ENCODE measurements at regions not wholly inside any gene's neighbourhood (a gene's known extent, or its start where the extent isn't known, plus 50 kb on each side); places are given as distances from the start of the nearest gene placed in this dataset.

DNA sequence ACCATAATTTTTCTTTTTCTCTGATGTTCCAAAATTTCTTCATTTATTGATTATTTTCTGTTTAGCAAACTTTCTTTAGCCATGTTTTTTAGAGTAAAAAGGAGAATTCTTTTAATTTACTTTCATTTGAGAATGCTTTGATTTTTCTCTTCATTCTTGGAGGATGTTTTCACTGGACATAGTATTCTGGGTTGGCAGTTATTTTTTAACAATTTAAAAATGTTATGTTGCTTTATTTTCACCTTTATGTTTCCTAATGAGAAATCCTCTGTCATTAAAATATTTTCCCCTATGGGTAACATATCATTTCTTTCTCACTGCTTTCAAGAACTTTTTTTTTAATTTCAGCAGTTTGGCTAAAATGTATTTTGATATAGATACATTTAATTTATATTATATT, 631.4 kb upstream of the CDH2 start:
- peaks cover 6% of the 10 kb centered on the region for H3K4me1 ChIP-seq (ENCODE audit: low read depth)
- no peaks in the 10 kb centered on the region for H3K9me3 ChIP-seq (ENCODE audit: low read depth)
- no peak for DNase-seq (ENCODE audit: low read depth in 1 of 2, low spot score in 1 of 2)
- no peaks in the 10 kb centered on the region for H3K27me3 ChIP-seq
- H3K27ac ChIP-seq: no peak overlapping the region
- H3K4me3 ChIP-seq: no peak overlapping the region
- no peaks in the 10 kb centered on the region for H3K36me3 ChIP-seq
- TF ChIP-seq, protein P1, sequence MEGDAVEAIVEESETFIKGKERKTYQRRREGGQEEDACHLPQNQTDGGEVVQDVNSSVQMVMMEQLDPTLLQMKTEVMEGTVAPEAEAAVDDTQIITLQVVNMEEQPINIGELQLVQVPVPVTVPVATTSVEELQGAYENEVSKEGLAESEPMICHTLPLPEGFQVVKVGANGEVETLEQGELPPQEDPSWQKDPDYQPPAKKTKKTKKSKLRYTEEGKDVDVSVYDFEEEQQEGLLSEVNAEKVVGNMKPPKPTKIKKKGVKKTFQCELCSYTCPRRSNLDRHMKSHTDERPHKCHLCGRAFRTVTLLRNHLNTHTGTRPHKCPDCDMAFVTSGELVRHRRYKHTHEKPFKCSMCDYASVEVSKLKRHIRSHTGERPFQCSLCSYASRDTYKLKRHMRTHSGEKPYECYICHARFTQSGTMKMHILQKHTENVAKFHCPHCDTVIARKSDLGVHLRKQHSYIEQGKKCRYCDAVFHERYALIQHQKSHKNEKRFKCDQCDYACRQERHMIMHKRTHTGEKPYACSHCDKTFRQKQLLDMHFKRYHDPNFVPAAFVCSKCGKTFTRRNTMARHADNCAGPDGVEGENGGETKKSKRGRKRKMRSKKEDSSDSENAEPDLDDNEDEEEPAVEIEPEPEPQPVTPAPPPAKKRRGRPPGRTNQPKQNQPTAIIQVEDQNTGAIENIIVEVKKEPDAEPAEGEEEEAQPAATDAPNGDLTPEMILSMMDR (IDR thresholded peaks at IDR 0.05; ENCODE audit: low read depth, low read length): no peak

DNA sequence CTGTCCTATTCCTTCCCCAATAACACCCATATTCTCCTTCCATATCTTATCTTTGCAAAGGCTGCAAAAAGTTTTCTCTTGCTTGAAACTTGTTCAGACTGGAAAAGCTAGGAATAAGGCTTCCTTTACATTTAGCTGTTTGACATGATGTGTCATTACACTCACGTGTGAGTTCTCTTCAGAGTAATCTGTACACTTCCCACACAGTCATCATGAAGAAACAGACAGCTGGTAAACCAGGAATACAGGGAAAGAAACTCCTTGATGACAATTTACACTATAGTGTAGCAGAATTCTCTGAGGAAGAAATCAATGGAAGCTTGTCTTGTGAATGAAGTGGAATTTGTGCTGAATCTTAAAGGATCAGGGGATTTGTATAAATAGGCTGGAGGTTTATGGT, 628.6 kb upstream of the CDH2 start:
- Histone ChIP-seq H3K36me3 (no peaks in the 10 kb centered on the region), H3K4me1 (ENCODE audit: low read depth) (peaks cover 6% of the 10 kb centered on the region), H3K4me3 (no peak overlapping the region), H3K9me3 (ENCODE audit: low read depth) (no peaks in the 10 kb centered on the region), H3K27ac (no peak overlapping the region), H3K27me3 (no peaks in the 10 kb centered on the region)
- TF ChIP-seq, protein P1 (IDR thresholded peaks at IDR 0.05; ENCODE audit: low read depth, low read length): no peak
- no peak for DNase-seq (ENCODE audit: low read depth in 1 of 2, low spot score in 1 of 2)

DNA sequence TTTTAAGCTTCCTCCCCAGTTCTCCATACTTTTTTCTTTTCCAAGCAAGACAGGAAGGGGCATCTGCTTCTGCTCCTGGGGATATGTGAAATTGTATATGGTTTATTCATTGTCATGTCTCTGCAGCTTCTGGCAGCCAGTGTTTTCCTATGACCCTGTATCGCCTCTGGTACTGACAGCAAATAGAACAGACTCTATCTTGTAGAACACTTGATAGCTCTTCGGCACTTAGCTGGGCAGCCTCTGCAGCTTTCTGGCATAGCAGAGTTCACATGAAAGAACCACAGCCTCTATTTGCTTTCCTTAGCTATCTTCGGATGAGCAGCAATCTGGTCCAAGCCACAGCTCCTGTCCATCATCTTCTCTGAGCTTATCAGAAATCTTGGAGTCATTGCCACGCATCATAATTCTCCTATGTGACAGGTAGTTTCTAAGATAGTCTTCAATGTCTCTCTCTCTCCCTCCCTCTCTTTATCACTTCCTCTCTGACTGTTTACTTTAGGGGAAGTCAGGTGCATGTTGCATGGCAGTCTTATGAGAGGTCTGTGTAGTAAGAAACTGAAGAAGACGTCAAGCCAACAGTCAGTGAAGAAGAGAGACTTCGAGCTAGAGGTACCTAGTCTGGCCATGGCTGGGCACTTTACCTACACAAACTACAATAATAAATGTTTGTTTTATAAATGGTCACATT, 627.7 kb upstream of the CDH2 start:
- H3K4me1 ChIP-seq (ENCODE audit: low read depth): peaks cover 6% of the 10 kb centered on the region
- no peak overlapping the region for H3K27ac ChIP-seq
- TF ChIP-seq, protein P1 (IDR thresholded peaks at IDR 0.05; ENCODE audit: low read depth, low read length): no peak
- H3K27me3 ChIP-seq: no peaks in the 10 kb centered on the region
- no peaks in the 10 kb centered on the region for H3K9me3 ChIP-seq (ENCODE audit: low read depth)
- H3K4me3 ChIP-seq: no peak overlapping the region
- no peaks in the 10 kb centered on the region for H3K36me3 ChIP-seq
- peak in 1 of 2 donors; percentile 28 for DNase-seq (ENCODE audit: low read depth in 1 of 2, low spot score in 1 of 2)

DNA sequence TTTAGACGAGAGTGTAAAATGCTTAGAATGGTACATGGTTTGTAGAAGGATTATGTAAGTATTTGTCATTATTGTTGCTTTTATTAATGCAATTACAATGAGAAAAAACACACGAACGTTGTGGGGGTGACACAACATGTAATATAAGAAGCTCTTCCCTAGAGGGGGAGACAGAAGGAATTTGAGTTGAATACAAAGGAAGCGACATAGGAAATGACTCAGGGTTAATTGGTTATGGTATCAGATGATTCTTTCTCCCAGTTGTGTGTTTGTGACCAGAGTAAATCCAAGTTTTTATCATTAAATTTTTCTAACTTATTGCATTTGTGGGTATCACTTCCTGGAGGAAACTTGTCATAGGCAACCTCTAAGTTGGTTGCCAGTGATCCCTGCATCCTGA, 625.6 kb upstream of the CDH2 start:
- peak in 1 of 2 donors; percentile 59 for DNase-seq (ENCODE audit: low read depth in 1 of 2, low spot score in 1 of 2)
- no peak overlapping the region for H3K27ac ChIP-seq

DNA sequence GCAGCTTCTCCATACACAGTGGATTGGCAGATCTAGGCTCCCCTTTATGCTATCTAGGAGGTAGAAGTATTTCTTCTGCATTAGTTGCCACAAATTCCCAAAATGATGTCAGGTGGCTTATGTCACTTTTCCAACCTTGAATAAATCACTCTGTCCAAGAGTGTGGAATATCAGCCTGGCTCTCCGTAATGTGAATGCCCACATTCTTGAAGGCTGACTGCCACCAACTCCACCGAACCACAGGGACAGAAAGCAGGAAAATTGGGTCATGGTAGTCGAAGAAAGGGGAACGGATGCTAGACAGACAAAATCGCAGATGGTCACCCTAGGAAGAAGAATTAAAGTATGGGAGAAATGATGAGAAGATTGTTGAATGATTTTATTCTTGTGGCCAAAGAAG, 624.9 kb upstream of the CDH2 start:
- no peak overlapping the region for H3K4me3 ChIP-seq
- no peak for DNase-seq (ENCODE audit: low read depth in 1 of 2, low spot score in 1 of 2)
- no peak overlapping the region for H3K27ac ChIP-seq
- no peaks in the 10 kb centered on the region for H3K36me3 ChIP-seq
- TF ChIP-seq, protein P1 (IDR thresholded peaks at IDR 0.05; ENCODE audit: low read depth, low read length): no peak
- peaks cover 6% of the 10 kb centered on the region for H3K4me1 ChIP-seq (ENCODE audit: low read depth)
- H3K9me3 ChIP-seq (ENCODE audit: low read depth): no peaks in the 10 kb centered on the region
- H3K27me3 ChIP-seq: no peaks in the 10 kb centered on the region

More for the DNA sequence above, 625.6 kb upstream of the CDH2 start:
- H3K9me3 ChIP-seq (ENCODE audit: low read depth): no peaks in the 10 kb centered on the region
- H3K4me1 ChIP-seq (ENCODE audit: low read depth): peaks cover 6% of the 10 kb centered on the region
- no peaks in the 10 kb centered on the region for H3K27me3 ChIP-seq
- no peaks in the 10 kb centered on the region for H3K36me3 ChIP-seq
- H3K4me3 ChIP-seq: no peak overlapping the region
- TF ChIP-seq, protein P1 (IDR thresholded peaks at IDR 0.05; ENCODE audit: low read depth, low read length): no peak
